A549 (cell line): ENCODE measurements at regions not wholly inside any gene's neighbourhood (a gene's known extent, or its start where the extent isn't known, plus 50 kb on each side); places are given as distances from the start of the nearest gene placed in this dataset.

Experiments
- ATAC-seq, 2 experiments: fragments of 200-7000 bp in 1 of 2; fragments of >200 bp in 1 of 2; cut with Nextera tagmentation in 1 of 2; cut with Tn5 transposase in 1 of 2; 3 replicates each; pipeline versions ENCODE4 v1.8.0 to v1.9.1; 2018 to 2020; ENCODE audit warnings: mild to moderate bottlenecking in 1 of 2, moderate library complexity in 1 of 2
- CTCF ChIA-PET: fragments of 300-600 bp; sonication (Branson Sonifier 250); formaldehyde crosslinking; extraction: SDS; loops from one replicate; lab custom pipeline; 2021; ENCODE audit warnings: antibody characterized with exemption, inconsistent platforms; lab: Yijun Ruan, JAX
- POLR2A ChIA-PET: fragments of 350-600 bp; formaldehyde crosslinking; extraction: SDS; loops from one replicate; lab custom pipeline; 2021; ENCODE audit warnings: antibody characterized with exemption, inconsistent platforms; lab: Yijun Ruan, JAX
- DNase-seq, 2 experiments: peaks; one replicate each; pipeline versions ENCODE4 v3.0.0 to v3.0.0-alpha.2; 2011 to 2016; ENCODE audit warnings: low read depth in 1 of 2, low spot score in 1 of 2
- FAIRE-seq: peaks from 2 replicates; lab custom pipeline; 2011; peaks lifted over from hg19 to GRCh38; lab: Jason Lieb, UNC
- H3K27ac ChIP-seq, 2 experiments: fragments of >200 bp; sonication (Bioruptor Twin); formaldehyde crosslinking; 3 replicates each; pipeline ENCODE4 v1.5.1; 2016 to 2017
- H3K4me1 ChIP-seq: fragments of >200 bp; sonication (Bioruptor Twin); formaldehyde crosslinking; 3 replicates; pipeline ENCODE4 v1.6.1; 2016
- H3K4me2 ChIP-seq: fragments of >200 bp; sonication (Bioruptor Twin); formaldehyde crosslinking; 3 replicates; pipeline ENCODE4 v1.6.1; 2016
- H3K4me3 ChIP-seq: fragments of >200 bp; sonication (Bioruptor Twin); formaldehyde crosslinking; 3 replicates; pipeline ENCODE4 v1.5.1; 2016
- H3K9me3 ChIP-seq: fragments of >200 bp; sonication (Bioruptor Twin); formaldehyde crosslinking; 3 replicates; pipeline ENCODE4 v1.6.1; 2016
- ATOH8 ChIP-seq: fragments of 250-450 bp; sonication (Bioruptor Pico); IDR thresholded peaks from 2 replicates; pipeline ENCODE4 v1.5.0; 2020; ENCODE audit warnings: low read depth, mild to moderate bottlenecking, moderate library complexity
- BCL3 ChIP-seq: fragments of >200 bp; sonication (Bioruptor Twin); formaldehyde crosslinking; IDR thresholded peaks from 3 replicates; pipeline ENCODE4 v1.6.1; 2016
- CBX2 ChIP-seq: fragments of 200-600 bp; sonication (generic); IDR thresholded peaks from 2 replicates; pipeline ENCODE4 v1.6.1; 2016; ENCODE audit warnings: low read depth, mild to moderate bottlenecking, borderline replicate concordance
- E2F6 ChIP-seq: IDR thresholded peaks from 2 replicates; pipeline ENCODE4 v1.6.1; 2012; ENCODE audit warnings: low read depth, borderline replicate concordance
- FOSL2 ChIP-seq, 2 experiments: fragments of 450-650 bp in 1 of 2; fragments of >200 bp in 1 of 2; sonication (Bioruptor Twin) in 1 of 2; formaldehyde crosslinking; IDR thresholded peaks; 2 replicates each; pipeline versions ENCODE4 v1.5.0 to v1.6.1; 2016 to 2020; ENCODE audit warnings: mild to moderate bottlenecking in 1 of 2, moderate library complexity in 1 of 2
- HOXB13 ChIP-seq: fragments of 250-450 bp; sonication (Bioruptor Pico); IDR thresholded peaks from 2 replicates; pipeline ENCODE4 v1.5.0; 2020; ENCODE audit warnings: low read depth, mild to moderate bottlenecking, moderate library complexity
- HOXB5 ChIP-seq: fragments of 250-450 bp; sonication (Bioruptor Pico); IDR thresholded peaks from 2 replicates; pipeline ENCODE4 v1.5.0; 2020; ENCODE audit warnings: mild to moderate bottlenecking, moderate library complexity
- MAFK ChIP-seq: fragments of 450-650 bp; IDR thresholded peaks from 2 replicates; pipeline ENCODE4 v1.6.1; 2014; ENCODE audit not compliant: partially characterized antibody
- MAX ChIP-seq: IDR thresholded peaks from 2 replicates; pipeline ENCODE4 v1.6.1; 2012
- POLR2A ChIP-seq: IDR thresholded peaks from 2 replicates; pipeline ENCODE4 v1.6.1; 2012; ENCODE audit warnings: mild to moderate bottlenecking, low read length
- SREBF2 ChIP-seq: fragments of 450-650 bp; IDR thresholded peaks from 2 replicates; pipeline ENCODE4 v1.6.1; 2014; ENCODE audit warnings: mild to moderate bottlenecking, moderate library complexity
- TP53 ChIP-seq: fragments of 250-450 bp; sonication (Bioruptor Pico); IDR thresholded peaks from 2 replicates; pipeline ENCODE4 v1.5.0; 2021; ENCODE audit warnings: mild to moderate bottlenecking, moderate library complexity
- ZFP36 ChIP-seq: fragments of 450-650 bp; IDR thresholded peaks from 2 replicates; pipeline ENCODE4 v1.6.1; 2014; ENCODE audit warnings: borderline replicate concordance; ENCODE audit not compliant: partially characterized antibody
- WGBS: methylation state at CpG from one replicate; pipeline ENCODE4 v1.1.6; 2017; ENCODE audit errors: missing lambda C conversion rate; 5-methylcytosine and 5-hydroxymethylcytosine counted together
- TF ChIP-seq, protein P1 (sequence below): fragments of 200-600 bp; sonication (generic); IDR thresholded peaks from 2 replicates; pipeline ENCODE4 v1.6.1; 2016; ENCODE audit warnings: antibody characterized with exemption, mild to moderate bottlenecking, moderate library complexity
- TF ChIP-seq, protein P2 (sequence below): fragments of 250-450 bp; sonication (Bioruptor Pico); IDR thresholded peaks from 2 replicates; pipeline ENCODE4 v1.5.0; 2021; ENCODE audit warnings: mild to moderate bottlenecking, moderate library complexity, borderline replicate concordance
- TF ChIP-seq, protein P3 (sequence below): fragments of >200 bp; sonication (Bioruptor Twin); formaldehyde crosslinking; IDR thresholded peaks from 3 replicates; pipeline ENCODE4 v1.5.1; 2016

DNA sequence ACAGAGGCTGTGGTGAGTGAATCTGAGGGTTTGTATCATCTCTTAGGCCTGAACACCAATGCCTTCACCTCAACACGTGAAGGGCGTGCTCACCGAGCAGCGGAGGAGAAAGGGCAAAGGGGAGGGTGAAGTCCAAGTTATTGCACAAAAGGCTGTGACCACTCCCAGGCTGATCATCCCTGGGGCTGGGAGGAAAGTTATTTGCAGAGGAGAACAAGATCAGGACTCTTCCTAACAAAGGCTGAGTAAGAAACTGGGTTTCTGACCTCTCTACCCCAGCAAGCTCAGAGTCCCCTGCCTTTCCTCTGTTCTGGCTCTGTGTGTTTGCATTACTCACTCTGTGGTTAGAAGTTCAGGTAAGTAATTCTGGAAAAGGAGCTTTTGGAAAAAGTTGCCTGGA lies 366.3 kb upstream of the CXorf51A start:
- 0% methylated on average over 4 of the region's 4 CpGs for WGBS
- ChIA-PET CTCF (no interaction called here), POLR2A (no interaction called here)
- H3K4me3 ChIP-seq: no peak overlapping the region
- ATAC-seq (no peak), DNase-seq (no peak), FAIRE-seq (no peak)
- no peak overlapping the region for H3K27ac ChIP-seq
- no peak overlapping the region for H3K4me2 ChIP-seq
- TF ChIP-seq MAX: no peak
- TF ChIP-seq, protein P1, sequence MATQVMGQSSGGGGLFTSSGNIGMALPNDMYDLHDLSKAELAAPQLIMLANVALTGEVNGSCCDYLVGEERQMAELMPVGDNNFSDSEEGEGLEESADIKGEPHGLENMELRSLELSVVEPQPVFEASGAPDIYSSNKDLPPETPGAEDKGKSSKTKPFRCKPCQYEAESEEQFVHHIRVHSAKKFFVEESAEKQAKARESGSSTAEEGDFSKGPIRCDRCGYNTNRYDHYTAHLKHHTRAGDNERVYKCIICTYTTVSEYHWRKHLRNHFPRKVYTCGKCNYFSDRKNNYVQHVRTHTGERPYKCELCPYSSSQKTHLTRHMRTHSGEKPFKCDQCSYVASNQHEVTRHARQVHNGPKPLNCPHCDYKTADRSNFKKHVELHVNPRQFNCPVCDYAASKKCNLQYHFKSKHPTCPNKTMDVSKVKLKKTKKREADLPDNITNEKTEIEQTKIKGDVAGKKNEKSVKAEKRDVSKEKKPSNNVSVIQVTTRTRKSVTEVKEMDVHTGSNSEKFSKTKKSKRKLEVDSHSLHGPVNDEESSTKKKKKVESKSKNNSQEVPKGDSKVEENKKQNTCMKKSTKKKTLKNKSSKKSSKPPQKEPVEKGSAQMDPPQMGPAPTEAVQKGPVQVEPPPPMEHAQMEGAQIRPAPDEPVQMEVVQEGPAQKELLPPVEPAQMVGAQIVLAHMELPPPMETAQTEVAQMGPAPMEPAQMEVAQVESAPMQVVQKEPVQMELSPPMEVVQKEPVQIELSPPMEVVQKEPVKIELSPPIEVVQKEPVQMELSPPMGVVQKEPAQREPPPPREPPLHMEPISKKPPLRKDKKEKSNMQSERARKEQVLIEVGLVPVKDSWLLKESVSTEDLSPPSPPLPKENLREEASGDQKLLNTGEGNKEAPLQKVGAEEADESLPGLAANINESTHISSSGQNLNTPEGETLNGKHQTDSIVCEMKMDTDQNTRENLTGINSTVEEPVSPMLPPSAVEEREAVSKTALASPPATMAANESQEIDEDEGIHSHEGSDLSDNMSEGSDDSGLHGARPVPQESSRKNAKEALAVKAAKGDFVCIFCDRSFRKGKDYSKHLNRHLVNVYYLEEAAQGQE: no peak
- no peak for TF ChIP-seq E2F6
- no peak for TF ChIP-seq HOXB13 (CRISPR knock-in tag)
- no peak for TF ChIP-seq BCL3
- no peak for TF ChIP-seq SREBF2
- no peak for TF ChIP-seq FOSL2 (IDR thresholded peaks at IDR 0.05)
- no peak for TF ChIP-seq FOSL2 (CRISPR knock-in tag; IDR thresholded peaks at IDR 0.05)
- no peak for TF ChIP-seq POLR2A
- TF ChIP-seq HOXB5 (CRISPR knock-in tag): no peak
- TF ChIP-seq, protein P2, sequence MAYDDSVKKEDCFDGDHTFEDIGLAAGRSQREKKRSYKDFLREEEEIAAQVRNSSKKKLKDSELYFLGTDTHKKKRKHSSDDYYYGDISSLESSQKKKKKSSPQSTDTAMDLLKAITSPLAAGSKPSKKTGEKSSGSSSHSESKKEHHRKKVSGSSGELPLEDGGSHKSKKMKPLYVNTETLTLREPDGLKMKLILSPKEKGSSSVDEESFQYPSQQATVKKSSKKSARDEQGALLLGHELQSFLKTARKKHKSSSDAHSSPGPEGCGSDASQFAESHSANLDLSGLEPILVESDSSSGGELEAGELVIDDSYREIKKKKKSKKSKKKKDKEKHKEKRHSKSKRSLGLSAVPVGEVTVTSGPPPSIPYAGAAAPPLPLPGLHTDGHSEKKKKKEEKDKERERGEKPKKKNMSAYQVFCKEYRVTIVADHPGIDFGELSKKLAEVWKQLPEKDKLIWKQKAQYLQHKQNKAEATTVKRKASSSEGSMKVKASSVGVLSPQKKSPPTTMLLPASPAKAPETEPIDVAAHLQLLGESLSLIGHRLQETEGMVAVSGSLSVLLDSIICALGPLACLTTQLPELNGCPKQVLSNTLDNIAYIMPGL (CRISPR knock-in tag): no peak
- TF ChIP-seq ZFP36: no peak
- TF ChIP-seq CBX2: no peak
- TF ChIP-seq MAFK: no peak
- H3K9me3 ChIP-seq: no peaks in the 10 kb centered on the region
- H3K4me1 ChIP-seq: no peaks in the 10 kb centered on the region

DNA sequence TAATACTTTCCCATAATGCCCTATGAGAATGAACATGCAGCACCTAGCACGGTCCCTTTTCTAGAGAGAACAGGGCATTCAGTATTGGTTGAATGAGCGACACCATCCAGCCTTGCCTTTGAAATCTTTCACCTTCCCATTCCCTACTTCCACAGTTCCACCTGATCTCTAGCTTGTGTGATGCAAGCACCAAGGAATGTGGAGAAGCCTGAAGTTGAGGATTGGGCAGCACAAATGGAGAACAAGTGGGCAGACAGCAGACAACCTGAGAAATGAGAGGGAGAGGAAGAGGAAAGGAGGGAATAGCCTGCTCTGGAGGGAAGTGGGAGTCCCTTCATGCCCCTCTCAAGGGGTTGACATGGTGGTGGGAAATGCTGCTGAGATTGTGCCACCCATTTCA lies 365.1 kb upstream of the CXorf51A start:
- DNase-seq: no peak
- no peak overlapping the region for H3K4me2 ChIP-seq
- POLR2A ChIA-PET: no interaction called here
- CTCF ChIA-PET: no interaction called here
- TF ChIP-seq ATOH8 (no peak), E2F6 (no peak), TP53 (CRISPR knock-in tag) (no peak)
- TF ChIP-seq, protein P3, sequence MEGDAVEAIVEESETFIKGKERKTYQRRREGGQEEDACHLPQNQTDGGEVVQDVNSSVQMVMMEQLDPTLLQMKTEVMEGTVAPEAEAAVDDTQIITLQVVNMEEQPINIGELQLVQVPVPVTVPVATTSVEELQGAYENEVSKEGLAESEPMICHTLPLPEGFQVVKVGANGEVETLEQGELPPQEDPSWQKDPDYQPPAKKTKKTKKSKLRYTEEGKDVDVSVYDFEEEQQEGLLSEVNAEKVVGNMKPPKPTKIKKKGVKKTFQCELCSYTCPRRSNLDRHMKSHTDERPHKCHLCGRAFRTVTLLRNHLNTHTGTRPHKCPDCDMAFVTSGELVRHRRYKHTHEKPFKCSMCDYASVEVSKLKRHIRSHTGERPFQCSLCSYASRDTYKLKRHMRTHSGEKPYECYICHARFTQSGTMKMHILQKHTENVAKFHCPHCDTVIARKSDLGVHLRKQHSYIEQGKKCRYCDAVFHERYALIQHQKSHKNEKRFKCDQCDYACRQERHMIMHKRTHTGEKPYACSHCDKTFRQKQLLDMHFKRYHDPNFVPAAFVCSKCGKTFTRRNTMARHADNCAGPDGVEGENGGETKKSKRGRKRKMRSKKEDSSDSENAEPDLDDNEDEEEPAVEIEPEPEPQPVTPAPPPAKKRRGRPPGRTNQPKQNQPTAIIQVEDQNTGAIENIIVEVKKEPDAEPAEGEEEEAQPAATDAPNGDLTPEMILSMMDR: no peak
- TF ChIP-seq, all 56 proteins: peak for 0
- WGBS: 15% methylated on average over 2 of the region's 2 CpGs
- no peaks in the 10 kb centered on the region for H3K9me3 ChIP-seq
- H3K4me1 ChIP-seq: no peaks in the 10 kb centered on the region
- H3K4me3 ChIP-seq: no peak overlapping the region
- ATAC-seq (no peak), FAIRE-seq (no peak)
- H3K27ac ChIP-seq: no peak overlapping the region
